HT1080 (cell line): ENCODE measurements at regions not wholly inside any gene's neighbourhood (a gene's known extent, or its start where the extent isn't known, plus 50 kb on each side); places are given as distances from the start of the nearest gene placed in this dataset.
"Not testable (repeated sequence)": the region's sequence is repeated elsewhere in the genome, so short reads cannot be mapped to it uniquely, and the experiment has no call there.

Experiments used
- DNase-seq: peaks from one replicate; pipeline ENCODE4 v3.0.0-alpha.2; 2015; ENCODE audit warnings: low read depth

- no peak for DNase-seq
Observed at GRCh38 chrX:2162695-2163094, 338.1 kb downstream of the DHRSX start.

- DNase-seq = no peak
Observed at GRCh38 chrX:2159861-2160260, 340.9 kb downstream of the DHRSX start.

GRCh38 chrX:2159393-2159792 is 341.4 kb downstream of the DHRSX start:
- no peak for DNase-seq

GRCh38 chrX:2150722-2151121 is 350.1 kb downstream of the DHRSX start:
- DNase-seq = no peak

- DNase-seq = not testable (repeated sequence)
Observed at GRCh38 chrX:2150014-2150413, 350.8 kb downstream of the DHRSX start.

- not testable (repeated sequence) for DNase-seq
Observed at GRCh38 chrX:2149055-2149454, 351.7 kb downstream of the DHRSX start.

- no peak for DNase-seq
Observed at GRCh38 chrX:2147928-2148327, 352.8 kb downstream of the DHRSX start.

- peak; percentile 43 for DNase-seq
Observed at GRCh38 chrX:2145692-2146367, 354.9 kb downstream of the DHRSX start.

GRCh38 chrX:2137882-2138281 is 362.9 kb downstream of the DHRSX start:
- no peak for DNase-seq

- no peak for DNase-seq
Observed at GRCh38 chrX:2136848-2137247, 363.9 kb downstream of the DHRSX start.

- no peak for DNase-seq
Observed at GRCh38 chrX:2135421-2135820, 365.4 kb downstream of the DHRSX start.

GRCh38 chrX:2134782-2135181 is 366.0 kb downstream of the DHRSX start:
- DNase-seq = no peak
